ENCODE measurements at regions not wholly inside any gene's neighbourhood (a gene's known extent, or its start where the extent isn't known, plus 50 kb on each side); places are given as distances from the start of the nearest gene placed in this dataset.

DNA sequence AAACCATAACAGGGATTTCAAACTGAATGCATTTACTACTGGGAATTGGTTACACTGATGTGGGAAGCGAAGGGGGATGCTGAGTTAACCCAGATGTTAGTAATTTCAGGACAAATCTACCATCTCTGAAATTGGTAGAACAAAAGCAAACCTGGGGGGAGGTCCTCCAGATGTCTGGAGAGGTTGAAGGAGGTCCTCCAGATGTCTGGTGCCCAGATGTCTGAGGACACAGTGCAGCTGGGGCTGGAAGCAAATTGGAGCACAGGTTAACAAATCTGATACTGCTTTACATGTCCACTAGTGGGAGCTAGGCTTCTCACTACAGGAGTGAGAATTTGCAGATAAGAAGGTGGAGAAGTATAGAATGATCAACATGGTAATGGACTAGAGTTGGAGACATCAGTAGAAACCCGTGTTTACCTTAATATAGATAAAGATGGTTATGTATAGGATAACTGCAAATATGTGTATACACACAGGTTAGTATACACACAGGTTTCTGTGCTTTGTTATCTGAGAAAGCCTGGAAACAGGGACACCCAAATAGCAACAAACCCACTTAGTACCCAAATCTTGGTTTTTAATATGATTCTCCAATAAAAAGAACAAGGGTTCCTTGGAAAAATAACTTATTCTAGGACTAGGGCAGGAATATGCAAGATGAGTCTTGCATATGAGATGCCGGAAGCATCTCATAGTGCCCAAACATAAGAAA is 162.5 kb downstream of the C12orf50 start:
- TF ChIP-seq, protein P1, sequence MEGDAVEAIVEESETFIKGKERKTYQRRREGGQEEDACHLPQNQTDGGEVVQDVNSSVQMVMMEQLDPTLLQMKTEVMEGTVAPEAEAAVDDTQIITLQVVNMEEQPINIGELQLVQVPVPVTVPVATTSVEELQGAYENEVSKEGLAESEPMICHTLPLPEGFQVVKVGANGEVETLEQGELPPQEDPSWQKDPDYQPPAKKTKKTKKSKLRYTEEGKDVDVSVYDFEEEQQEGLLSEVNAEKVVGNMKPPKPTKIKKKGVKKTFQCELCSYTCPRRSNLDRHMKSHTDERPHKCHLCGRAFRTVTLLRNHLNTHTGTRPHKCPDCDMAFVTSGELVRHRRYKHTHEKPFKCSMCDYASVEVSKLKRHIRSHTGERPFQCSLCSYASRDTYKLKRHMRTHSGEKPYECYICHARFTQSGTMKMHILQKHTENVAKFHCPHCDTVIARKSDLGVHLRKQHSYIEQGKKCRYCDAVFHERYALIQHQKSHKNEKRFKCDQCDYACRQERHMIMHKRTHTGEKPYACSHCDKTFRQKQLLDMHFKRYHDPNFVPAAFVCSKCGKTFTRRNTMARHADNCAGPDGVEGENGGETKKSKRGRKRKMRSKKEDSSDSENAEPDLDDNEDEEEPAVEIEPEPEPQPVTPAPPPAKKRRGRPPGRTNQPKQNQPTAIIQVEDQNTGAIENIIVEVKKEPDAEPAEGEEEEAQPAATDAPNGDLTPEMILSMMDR (IDR thresholded peaks at IDR 0.05) = no peak
- TF ChIP-seq POLR2A (IDR thresholded peaks at IDR 0.05) = no peak
